Fibroblast of lung (primary cell): ENCODE measurements at regions not wholly inside any gene's neighbourhood (a gene's known extent, or its start where the extent isn't known, plus 50 kb on each side); places are given as distances from the start of the nearest gene placed in this dataset.

ENCODE experiments used
- DNase-seq, 2 donors: peaks; one replicate each; pipeline versions ENCODE4 v3.0.0 to v3.0.0-alpha.2; 2010; ENCODE audit warnings: low read depth in 2 of 2
- H2AFZ ChIP-seq: 2 replicates; pipeline ENCODE4 v1.5.1; 2012; ENCODE audit warnings: low read length, control low read depth, inconsistent platforms
- H3K27ac ChIP-seq: 2 replicates; pipeline ENCODE4 v1.5.1; 2011; ENCODE audit warnings: low read length, control low read depth; ENCODE audit not compliant: insufficient read depth
- H3K27me3 ChIP-seq: 2 replicates; pipeline ENCODE4 v1.5.1; 2011; ENCODE audit warnings: mild to moderate bottlenecking, low read length; ENCODE audit not compliant: control insufficient read depth, insufficient read depth
- H3K36me3 ChIP-seq: 2 replicates; pipeline ENCODE4 v1.5.1; 2011; ENCODE audit warnings: low read length; ENCODE audit not compliant: control insufficient read depth, insufficient read depth
- H3K4me1 ChIP-seq: 2 replicates; pipeline ENCODE4 v1.5.1; 2011; ENCODE audit warnings: low read length; ENCODE audit not compliant: control insufficient read depth, insufficient read depth; ENCODE audit errors: extremely low read depth
- H3K4me2 ChIP-seq: 2 replicates; pipeline ENCODE4 v1.5.1; 2011; ENCODE audit warnings: low read length, control low read depth; ENCODE audit not compliant: insufficient read depth; ENCODE audit errors: extremely low read depth
- H3K4me3 ChIP-seq, 4 experiments: fragments of 200-600 bp in 1 of 4; sonication (generic) in 1 of 4; replicated peaks in 1 of 4; 2 replicates each; pipeline ENCODE4 v1.5.1; 2011 to 2016; ENCODE audit warnings: low read length in 4 of 4, low read depth in 3 of 4, mild to moderate bottlenecking in 3 of 4, control low read depth in 2 of 4, inconsistent platforms in 1 of 4, mixed read lengths in 1 of 4; ENCODE audit not compliant: insufficient read depth in 1 of 4; ENCODE audit errors: control extremely low read depth in 1 of 4
- H3K79me2 ChIP-seq: 2 replicates; pipeline ENCODE4 v1.5.1; 2012; ENCODE audit warnings: mild to moderate bottlenecking, low read length, inconsistent platforms; ENCODE audit not compliant: control insufficient read depth, insufficient read depth
- H3K9ac ChIP-seq: 2 replicates; pipeline ENCODE4 v1.5.1; 2011; ENCODE audit warnings: mild to moderate bottlenecking, low read length, control low read depth; ENCODE audit not compliant: insufficient read depth
- H3K9me3 ChIP-seq: 2 replicates; pipeline ENCODE4 v1.5.1; 2012; ENCODE audit warnings: low read depth, low read length; ENCODE audit not compliant: control insufficient read depth, insufficient read depth
- H4K20me1 ChIP-seq: 2 replicates; pipeline ENCODE4 v1.5.1; 2011; ENCODE audit warnings: low read length; ENCODE audit not compliant: control insufficient read depth, insufficient read depth; ENCODE audit errors: extremely low read depth
- CTCF ChIP-seq, 2 donors: IDR thresholded peaks in 1 of 2; conservative IDR thresholded peaks in 1 of 2; 1 replicate in 1 of 2; 2 replicates in 1 of 2; pipeline ENCODE4 v1.5.1; 2011 to 2012; ENCODE audit warnings: low read length in 2 of 2, control low read depth in 1 of 2, inconsistent platforms in 1 of 2, low read depth in 1 of 2, mild to moderate bottlenecking in 1 of 2
- EZH2 ChIP-seq: IDR thresholded peaks from 2 replicates; pipeline ENCODE4 v1.5.1; 2012; ENCODE audit warnings: low read length, control low read depth, mild to moderate bottlenecking; ENCODE audit errors: missing control alignments

DNA sequence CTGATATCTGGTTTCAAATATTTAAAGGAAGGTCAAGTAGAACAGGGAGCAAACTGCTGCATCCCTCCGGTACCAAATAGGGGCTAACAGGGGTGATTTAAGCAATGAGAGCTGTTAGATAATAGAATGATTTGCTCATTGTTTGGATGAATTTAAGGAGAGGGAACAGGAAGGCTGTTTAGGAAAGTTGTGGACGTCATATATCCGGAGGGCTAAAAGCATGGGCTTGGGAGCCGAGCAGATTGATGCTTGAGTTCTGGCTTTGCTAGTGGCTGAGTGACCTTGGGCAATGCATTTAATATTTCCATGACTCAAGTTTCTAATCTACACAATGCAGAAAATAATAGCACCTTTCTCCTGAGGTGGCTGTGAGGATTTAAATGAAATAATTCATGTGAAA, 85.4 kb upstream of the RPS23 start:
- Histone ChIP-seq H3K36me3 (no peaks in the 10 kb centered on the region), H2AFZ (no peak overlapping the region), H3K4me2 (no peak overlapping the region), H3K27me3 (no peaks in the 10 kb centered on the region), H4K20me1 (no peaks in the 10 kb centered on the region), H3K4me3 (no peak overlapping the region), H3K4me1 (no peaks in the 10 kb centered on the region), H3K9me3 (no peaks in the 10 kb centered on the region), H3K27ac (no peak overlapping the region), H3K79me2 (no peaks in the 10 kb centered on the region), H3K9ac (no peak overlapping the region)
- no peak for DNase-seq
- no peak for TF ChIP-seq CTCF (conservative IDR thresholded peaks at IDR 0.05 in 1 of 2, IDR thresholded peaks at IDR 0.05 in 1 of 2; ENCODE audit: low read depth in 1 of 2, low read length in 2 of 2)
- TF ChIP-seq EZH2 = no peak

GRCh38 chr5:82362636-82363035, 84.5 kb upstream of the RPS23 start:
- TF ChIP-seq CTCF (conservative IDR thresholded peaks at IDR 0.05 in 1 of 2, IDR thresholded peaks at IDR 0.05 in 1 of 2; ENCODE audit: low read depth in 1 of 2, low read length in 2 of 2) (no peak), EZH2 (no peak)
- no peak for DNase-seq
- H3K4me1 ChIP-seq = peaks cover 1% of the 10 kb centered on the region
- no peaks in the 10 kb centered on the region for H3K9me3 ChIP-seq
- H3K9ac ChIP-seq = no peak overlapping the region
- H3K27me3 ChIP-seq = no peaks in the 10 kb centered on the region
- H4K20me1 ChIP-seq = no peaks in the 10 kb centered on the region
- no peaks in the 10 kb centered on the region for H3K36me3 ChIP-seq
- no peak overlapping the region for H3K27ac ChIP-seq
- peak overlapping the region; percentile 45 for H2AFZ ChIP-seq
- H3K79me2 ChIP-seq = no peaks in the 10 kb centered on the region
- H3K4me2 ChIP-seq = no peak overlapping the region
- H3K4me3 ChIP-seq = no peak overlapping the region

GRCh38 chr5:82360022-82360421, 81.9 kb upstream of the RPS23 start:
- H3K4me1 ChIP-seq = peaks cover 10% of the 10 kb centered on the region
- H3K9ac ChIP-seq = no peak overlapping the region
- TF ChIP-seq CTCF (conservative IDR thresholded peaks at IDR 0.05 in 1 of 2, IDR thresholded peaks at IDR 0.05 in 1 of 2; ENCODE audit: low read depth in 1 of 2, low read length in 2 of 2) = no peak
- no peak for TF ChIP-seq EZH2
- no peaks in the 10 kb centered on the region for H3K27me3 ChIP-seq
- H3K36me3 ChIP-seq = no peaks in the 10 kb centered on the region
- H3K79me2 ChIP-seq = no peaks in the 10 kb centered on the region
- DNase-seq = no peak
- H3K27ac ChIP-seq = no peak overlapping the region
- H4K20me1 ChIP-seq = no peaks in the 10 kb centered on the region
- no peak overlapping the region for H2AFZ ChIP-seq
- no peak overlapping the region for H3K4me3 ChIP-seq
- no peak overlapping the region for H3K4me2 ChIP-seq
- no peaks in the 10 kb centered on the region for H3K9me3 ChIP-seq
